HG03025 (cell line): ENCODE measurements at regions not wholly inside any gene's neighbourhood (a gene's known extent, or its start where the extent isn't known, plus 50 kb on each side); places are given as distances from the start of the nearest gene placed in this dataset.
"Not testable (repeated sequence)": the region's sequence is repeated elsewhere in the genome, so short reads cannot be mapped to it uniquely, and the experiment has no call there.

ENCODE experiments used
- ATAC-seq: cut with Tn5 transposase; IDR thresholded peaks from one replicate; pipeline ENCODE4 v1.9.1; 2021; ENCODE audit warnings: mild to moderate bottlenecking, moderate library complexity; ENCODE audit not compliant: unreplicated experiment, low FRiP score

DNA sequence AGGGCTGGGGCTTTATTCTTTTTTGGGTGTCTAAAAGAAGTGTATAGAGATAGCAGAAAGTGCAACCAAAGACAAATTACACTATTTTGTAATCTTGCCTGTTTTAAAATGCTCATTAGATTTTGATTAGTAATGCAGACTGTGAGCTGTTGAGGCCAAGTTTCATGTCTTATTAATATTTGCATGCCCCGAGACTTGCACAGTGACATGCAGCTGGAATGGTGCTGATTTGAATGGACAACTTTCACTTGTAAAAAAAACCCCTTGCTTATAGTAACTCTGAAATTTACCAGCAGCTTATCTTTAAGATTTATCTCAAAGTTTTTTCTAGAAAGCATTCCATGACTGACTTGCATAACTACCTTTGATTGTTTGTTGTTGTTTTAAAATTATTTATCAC lies 835.1 kb upstream of the IGFBP7 start:
- ATAC-seq: peak; percentile 80

DNA sequence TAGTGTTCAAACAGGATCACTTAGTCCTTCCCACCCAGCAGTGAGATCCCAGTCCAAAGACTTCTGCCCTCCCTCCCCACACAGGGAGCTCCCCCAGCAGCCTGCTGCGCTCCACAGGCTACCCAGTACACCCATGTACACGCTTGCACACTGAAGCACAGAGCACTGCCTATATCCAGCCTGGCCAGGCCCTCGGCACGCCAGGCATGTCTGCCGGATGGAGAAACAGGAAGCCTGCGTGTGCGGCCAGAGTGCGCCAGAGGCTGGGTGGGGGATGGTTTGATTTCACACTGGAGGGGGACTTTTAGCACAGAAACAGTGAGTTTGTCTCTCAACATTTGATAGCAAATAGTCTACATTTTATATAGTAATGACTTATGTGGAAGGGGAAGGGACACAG lies 833.5 kb upstream of the IGFBP7 start:
- ATAC-seq: no peak

DNA sequence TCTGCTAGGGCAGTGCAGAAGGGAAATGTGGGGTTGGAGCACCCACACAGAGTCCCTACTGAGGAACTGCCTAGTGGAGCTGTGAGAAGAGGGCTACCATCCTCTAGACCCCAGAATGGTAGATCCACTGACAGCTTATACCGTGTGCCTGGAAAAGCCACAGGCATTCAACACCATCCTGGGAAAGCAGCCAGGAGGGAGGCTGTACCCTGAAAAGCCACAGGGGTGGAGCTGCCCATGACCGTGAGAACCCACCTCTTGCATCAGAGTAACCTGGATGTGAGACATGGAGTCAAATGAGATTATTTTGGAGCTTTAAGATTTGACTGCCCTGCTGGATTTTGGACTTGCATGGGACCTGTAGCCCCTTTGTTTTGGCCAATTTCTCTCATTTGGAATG lies 827.1 kb upstream of the IGFBP7 start:
- ATAC-seq: not testable (repeated sequence)

DNA sequence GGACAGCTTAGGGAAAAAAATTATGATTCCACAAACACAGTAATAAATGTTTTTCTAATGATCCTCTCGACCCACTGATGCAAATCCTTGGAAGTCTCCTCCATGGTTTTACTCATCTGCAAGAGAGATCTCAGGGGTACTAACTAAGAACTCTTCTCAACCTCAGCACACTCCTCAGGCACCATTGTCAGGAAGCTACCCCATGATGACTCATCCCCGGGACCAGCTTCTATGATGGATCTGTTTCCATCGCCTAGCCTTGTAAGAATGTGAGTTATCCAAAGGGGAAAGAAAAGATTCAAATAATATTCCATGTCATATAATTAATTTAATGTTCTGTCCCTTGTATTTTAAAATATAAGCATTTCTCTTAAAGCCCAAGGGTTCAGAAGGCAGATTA lies 816.1 kb upstream of the IGFBP7 start:
- ATAC-seq: no peak

DNA sequence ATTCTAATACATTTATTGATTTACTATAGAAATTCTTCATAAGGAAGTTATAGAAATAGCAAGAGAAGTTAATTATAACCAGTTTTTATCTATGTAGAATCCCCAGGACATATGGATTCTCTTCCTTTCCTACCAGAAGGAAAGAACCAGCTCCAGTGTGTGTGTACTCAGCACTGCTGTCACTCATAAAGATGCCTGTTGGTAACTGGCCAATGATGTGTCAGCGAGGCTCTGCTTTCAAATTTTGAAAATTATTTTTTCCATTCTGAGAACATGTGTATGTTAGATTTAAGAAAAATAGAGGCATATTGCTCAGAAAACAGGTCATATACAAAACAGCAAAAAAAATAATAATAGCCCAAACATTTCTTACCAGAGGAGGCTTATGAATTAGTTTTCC lies 814.8 kb upstream of the IGFBP7 start:
- ATAC-seq: no peak

DNA sequence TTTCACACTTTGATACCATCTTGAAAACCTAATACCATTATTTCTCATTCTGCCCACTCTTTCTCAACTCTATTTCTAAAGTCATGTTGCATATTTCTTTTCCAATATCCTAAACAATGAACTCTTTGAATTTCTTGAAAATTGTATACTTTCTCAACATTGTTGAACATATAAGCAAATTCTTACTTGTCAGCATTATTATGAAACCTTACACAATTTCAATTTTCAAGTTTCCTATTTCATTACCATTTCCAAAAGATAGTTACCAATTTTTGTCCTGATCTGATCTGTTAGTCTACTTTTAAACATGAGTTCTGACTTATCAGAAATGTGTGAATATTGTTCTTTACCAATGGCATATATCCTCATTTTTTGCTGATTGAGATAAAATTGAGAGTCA lies 806.3 kb upstream of the IGFBP7 start:
- no peak for ATAC-seq

DNA sequence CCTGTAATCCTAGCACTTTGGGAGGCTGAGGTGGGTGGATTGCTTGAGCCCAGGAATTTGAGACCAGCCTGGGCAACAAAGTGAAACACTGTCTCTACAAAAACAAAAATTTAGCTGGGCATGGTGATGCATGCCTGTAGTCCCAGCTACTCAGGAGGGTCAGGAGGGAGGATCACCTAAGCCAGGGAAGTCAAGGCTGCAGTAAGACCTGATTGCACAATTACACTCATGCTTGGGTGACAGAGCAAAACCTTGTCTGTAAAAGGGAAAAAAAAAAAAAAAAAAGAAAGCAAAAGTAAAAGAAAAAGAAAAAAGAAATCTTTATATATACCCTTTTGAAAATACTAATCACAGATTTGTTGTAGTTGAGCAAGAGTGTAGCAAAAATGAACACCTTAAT lies 801.0 kb upstream of the IGFBP7 start:
- ATAC-seq: no peak

DNA sequence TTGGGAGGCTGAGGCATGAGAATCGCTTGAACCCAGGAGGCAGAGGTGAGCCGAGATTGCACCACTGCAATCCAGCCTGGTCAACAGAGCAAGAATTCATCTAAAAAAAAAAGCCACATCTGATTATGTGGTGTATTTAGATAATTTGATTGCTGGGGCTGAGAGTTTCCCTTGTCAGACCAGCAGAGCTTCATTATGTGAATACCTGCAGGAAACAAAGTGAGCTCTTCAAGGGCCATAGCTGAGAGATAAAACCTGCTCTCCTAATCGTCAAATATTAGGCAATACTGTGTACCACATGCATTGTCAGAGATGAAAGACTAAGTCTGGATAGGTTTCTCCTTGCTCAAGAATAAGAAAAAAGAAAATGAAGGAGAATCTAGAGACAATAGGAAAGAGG lies 800.0 kb upstream of the IGFBP7 start:
- no peak for ATAC-seq

DNA sequence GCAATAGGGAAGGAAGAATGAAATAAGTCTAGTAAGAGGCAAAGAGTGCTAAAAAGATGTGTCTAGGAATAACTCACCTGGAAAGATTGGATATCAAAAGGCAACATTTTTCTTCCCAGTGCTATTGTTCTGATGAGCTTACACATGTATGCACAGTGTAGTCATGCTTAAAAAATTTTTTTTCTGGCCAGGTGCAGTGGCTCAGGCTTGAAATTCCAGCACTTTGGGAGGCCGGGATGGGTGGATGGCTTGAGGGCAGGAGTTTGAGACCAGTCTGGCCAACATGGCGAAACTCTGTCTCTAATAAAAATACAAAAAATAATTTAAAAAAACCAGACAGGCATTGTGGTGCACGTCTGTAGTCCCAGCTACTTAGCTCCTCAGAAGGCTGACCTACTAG lies 795.8 kb upstream of the IGFBP7 start:
- no peak for ATAC-seq

DNA sequence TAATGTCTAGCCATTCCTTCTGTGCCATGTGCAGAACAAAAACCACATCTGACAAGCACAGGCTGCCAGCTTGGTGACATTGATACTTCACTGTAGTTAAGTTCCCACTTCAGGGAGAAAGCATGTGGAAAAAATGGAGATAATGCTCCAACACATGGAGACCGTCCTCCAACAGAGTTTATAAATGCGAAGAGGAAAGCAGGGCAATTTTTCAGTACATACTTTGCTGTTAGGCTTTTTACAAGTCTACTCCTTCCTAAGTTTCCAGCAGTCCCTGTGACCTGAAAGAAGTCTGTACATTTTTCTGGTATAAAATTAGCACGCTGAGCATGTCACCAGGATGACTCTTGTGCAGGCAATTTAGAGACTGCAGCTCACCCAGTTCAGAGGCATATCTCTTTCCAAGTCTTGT lies 766.9 kb upstream of the IGFBP7 start:
- ATAC-seq: no peak

DNA sequence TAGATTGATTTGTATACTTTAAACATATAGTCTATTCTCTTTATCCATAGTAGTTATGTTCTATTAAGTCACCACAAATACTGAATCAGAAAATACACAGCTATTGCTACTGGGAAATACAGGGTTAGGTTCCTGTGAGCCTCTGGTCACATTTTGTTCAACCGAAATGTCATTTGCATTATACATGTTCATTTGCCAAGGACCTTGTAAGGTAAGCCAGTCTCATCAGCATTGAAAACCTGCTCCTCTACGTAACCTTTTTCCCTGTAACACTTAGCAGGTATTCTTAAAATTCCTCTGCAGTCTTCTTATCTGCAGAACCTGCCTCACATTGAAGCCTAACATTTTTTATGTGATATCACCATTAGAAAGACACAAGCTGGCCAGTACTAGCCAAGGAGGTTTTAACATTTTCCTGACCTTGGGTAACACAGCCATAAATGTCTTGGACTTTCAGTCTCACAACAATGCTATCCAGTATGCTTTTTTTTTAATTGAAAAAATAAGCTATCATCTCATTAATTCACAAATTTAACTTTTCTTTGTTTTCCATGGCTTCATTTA lies 765.7 kb upstream of the IGFBP7 start:
- no peak for ATAC-seq

DNA sequence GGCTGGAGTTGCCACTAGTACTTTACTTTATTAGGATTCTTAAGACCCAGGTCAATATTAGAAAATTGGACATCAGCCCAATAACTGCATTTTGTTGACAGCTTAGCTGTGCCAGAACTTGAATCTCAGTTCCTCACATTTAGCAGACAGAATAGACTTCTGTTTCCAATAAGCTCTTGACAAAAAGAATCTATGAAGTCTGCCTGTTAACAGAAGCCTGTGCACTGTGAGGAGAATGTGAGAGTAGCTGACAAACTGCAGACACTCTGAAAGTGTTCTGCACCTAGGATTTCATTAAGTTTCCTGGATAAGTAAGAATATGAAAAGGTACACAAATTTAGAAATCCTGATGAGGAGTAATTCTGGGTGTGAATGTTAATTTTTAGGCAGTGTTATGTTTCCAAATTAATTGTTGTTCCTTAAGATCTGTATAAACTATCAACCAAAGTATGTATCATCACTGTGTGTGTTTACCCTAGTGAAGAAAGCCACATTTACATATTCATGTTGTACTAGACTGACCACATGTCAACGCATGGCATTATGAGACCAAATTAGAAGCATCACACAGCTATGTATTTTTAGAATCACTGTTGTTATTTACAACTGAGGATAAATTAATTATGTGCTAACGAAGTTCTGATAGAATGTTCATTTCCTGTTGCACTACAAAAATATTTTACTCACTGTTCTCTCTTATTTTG lies 756.4 kb upstream of the IGFBP7 start:
- no peak for ATAC-seq

DNA sequence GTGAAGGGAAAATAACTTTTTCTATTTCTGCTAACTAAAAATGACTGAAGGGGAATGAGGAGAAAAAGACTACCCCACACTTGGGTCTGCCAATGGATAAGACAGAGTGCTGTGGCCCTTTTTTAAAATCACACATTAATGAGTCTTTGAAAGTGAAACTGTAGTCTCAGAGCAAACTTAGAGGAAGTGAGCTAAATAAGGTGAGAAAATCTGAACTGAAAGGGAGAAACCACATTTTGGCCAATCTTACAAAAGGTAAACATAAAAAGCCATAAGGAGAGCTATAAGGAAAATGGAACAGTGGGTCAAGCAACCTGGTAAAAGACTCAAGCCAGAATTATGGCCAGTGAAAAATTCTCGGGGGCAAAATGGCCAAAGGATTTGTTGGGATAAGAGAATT lies 755.1 kb upstream of the IGFBP7 start:
- peak; percentile 81 for ATAC-seq

DNA sequence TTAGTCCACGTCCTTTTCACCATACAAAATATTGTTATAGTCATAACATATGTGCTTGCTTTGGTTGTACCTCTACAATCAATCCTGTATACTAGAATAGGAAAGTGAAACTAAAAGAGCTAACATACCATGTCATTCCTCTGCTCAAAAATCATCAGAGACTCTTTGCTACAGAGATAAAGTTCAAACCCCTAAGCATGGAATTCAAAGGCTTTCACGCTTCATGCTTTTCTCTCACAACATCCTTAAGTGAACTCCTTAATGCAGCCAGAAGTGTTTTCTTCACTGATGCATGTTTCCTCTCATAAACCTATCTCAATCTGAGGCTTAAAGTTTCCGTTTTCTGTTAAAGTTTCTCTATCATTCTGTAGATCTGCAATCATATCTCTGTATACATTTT lies 744.6 kb upstream of the IGFBP7 start:
- peak; percentile 85 for ATAC-seq

DNA sequence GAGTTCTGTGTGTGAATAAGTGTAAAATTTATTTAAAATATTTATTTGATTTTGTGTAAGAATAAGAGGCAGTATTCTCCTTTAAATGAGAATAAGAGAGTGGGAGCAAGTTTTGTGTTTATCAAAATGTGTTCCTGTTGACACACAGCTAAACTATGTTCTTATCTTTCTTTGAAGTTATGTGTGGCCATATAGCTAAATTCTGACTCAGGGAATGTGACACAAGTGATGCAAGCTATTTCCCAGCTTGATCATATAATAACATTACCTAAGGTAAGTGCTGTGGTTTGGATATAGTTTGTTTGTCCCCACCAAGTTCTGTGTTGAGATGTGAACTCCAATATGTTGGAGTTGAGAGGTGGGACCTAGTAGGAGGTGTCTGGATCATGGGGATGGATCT lies 740.0 kb upstream of the IGFBP7 start:
- no peak for ATAC-seq

DNA sequence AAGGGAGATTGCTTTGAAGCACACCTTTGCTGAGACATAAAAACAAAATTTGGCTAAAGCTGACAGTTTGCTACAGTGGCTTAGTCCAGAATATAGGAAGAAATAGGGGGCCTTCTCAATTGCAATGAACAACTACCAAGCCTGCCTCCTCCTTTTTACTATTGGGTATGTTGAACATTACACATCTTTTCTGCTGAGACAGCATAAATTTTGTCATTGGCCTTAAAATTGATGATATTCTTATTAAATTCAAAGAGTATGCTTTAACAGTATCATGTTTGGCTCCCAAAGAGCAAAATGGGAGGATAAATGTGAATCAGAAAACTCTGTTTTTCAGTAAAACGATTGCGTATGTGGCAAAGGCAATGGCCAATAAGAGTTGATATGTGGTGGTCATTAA lies 721.9 kb upstream of the IGFBP7 start:
- ATAC-seq: no peak

DNA sequence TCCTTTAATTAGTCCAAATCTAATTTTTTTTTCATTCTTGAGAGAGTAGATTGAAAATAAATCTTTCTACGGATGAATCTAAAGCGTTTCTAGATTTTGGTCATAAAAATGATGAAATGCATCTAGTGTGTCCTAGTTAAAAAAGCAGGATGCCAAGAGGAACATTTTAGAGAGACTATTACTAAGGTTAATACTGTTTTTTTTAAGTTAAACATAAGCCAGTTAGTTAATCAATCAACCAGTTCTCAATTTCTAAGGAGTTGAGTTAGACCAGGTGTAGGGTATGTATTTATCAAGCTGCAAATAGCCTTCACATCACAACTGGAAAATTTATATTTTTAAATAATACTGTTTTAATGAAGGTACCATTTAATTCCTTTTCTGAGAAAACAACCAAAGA lies 679.5 kb upstream of the IGFBP7 start:
- ATAC-seq: no peak

DNA sequence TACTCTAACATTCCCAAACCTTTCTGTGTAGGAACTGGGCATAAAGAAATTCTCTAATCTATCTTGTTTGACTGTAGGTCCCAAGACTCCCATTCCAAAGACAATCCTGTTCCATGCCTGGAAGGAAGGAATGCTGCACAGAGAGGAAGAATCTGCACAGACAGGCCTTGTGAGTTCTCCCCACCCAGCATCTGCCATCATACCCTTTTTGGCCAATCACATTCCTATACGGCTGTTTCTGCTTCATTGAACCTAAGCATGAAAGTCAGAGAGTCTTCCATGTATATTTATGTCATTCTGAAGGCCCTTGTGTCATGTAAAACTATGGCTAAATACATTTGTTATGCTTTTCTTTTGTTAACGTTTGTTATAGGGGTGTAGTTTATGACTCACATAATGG lies 667.7 kb upstream of the IGFBP7 start:
- ATAC-seq: no peak

DNA sequence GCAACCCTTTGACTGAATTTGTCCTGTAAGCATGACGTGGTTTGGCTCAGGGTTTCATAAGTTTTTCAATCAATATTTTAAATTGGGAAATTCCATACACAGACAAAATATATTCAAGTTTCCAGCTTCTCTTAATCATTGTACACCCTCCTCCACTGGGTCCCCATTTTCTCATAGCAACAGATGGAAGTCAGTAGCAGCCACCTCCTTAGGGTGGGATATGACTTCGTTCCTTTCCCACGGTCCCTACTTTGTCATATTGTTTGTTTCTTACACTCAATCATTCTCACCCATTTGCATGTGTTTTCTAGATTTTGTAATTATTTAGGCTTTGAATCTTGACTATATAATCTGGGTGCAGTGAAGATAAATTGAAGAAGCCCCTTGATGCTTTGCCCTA lies 664.5 kb upstream of the IGFBP7 start:
- ATAC-seq: no peak

DNA sequence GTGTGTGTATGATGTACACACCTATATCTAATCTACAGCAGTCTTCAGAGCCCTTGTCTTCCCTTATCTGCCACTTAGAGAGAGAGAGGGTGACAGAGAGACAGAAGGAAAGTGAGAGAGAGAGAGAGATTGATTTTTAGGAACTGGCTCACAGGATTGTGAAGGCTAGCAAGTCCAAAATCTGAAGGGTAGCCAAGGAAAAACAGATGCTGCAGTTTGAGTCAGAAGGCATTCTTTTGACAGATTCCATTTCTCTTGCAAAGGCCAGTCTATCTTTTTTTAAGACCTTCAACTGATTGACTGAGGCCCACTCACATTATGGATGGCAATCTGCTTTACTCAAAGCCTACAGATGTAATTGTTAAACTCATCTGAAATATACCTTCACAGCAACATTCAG lies 664.0 kb upstream of the IGFBP7 start:
- no peak for ATAC-seq

DNA sequence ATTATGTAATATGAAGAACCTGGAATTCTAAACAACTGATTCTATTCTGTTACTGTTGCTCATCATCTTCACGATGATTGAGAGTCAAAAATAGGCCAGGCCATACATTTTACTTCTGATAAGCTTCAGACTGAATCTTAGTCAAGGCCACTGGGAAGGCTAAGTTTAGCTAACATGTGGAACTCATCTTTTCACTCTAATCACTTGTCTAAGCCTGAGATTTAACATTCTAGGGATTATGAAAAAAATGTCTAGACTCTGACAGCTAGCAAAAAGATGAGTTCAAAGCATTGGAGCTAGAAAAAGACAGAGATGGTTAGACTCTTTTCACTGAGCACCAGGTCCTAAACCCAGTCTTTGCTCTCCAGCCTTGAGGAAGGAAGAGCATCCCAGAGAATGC lies 656.2 kb upstream of the IGFBP7 start:
- ATAC-seq: no peak

DNA sequence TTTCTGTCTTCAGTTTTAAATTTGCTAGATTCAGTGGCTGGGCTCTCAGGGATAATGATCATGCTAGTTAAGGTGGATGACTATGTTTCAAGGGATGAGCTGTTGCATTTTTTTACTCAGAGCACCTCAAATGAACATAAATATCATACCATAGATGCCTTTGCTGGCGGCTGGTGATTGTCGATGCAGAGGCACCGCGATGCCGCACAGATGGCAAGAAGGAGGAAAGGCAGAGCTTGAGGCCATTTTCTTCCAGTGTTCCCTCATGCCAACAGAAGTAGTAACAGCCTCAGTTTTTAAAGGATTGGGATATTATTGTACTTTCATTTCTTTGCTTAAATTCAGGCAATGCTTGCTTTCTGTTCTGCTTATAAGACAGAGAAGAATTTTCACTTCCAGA lies 654.7 kb upstream of the IGFBP7 start:
- ATAC-seq: no peak

DNA sequence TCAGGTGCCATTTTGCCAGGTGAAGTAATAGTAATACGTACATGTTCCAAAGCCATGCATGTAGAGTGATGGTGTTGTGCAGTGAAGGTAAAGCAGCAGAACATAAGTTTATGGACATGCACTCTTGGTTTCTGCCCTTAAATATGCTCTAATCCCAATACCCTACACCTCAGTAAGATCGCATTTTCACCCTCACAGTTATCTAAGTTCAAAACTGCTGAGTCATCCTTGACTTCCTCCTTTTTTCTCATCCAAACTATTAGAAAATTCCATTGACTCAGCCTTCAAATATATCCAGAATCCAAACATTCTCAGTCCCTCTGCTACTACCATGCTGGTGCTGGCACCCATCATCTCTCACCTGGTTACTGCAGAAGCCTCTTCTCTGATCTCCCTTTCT lies 652.9 kb upstream of the IGFBP7 start:
- ATAC-seq: no peak
